Spleen (tissue), 7 donors: ENCODE measurements at regions not wholly inside any gene's neighbourhood (a gene's known extent, or its start where the extent isn't known, plus 50 kb on each side); places are given as distances from the start of the nearest gene placed in this dataset.

Experiments
- CTCF ChIP-seq, 11 experiments: fragments of 200-600 bp in 7 of 11; fragments of 450-650 bp in 4 of 11; sonication (generic) in 4 of 11; IDR thresholded peaks in 8 of 11; conservative IDR thresholded peaks in 3 of 11; 1 replicate in 7 of 11; 2 replicates in 4 of 11; pipeline versions ENCODE4 v1.4.0 to v1.8.0; 2016 to 2021; ENCODE audit warnings: antibody characterized with exemption in 11 of 11, inconsistent platforms in 4 of 11, mild to moderate bottlenecking in 1 of 11
- POLR2AphosphoS5 ChIP-seq, 3 donors: sonication (generic); formaldehyde crosslinking; IDR thresholded peaks; one replicate each; pipeline ENCODE4 v1.5.1; 2017; ENCODE audit warnings: antibody characterized with exemption in 3 of 3
- donor health status: DM: no; HTN: no; CAD: no; lungs with moderate emphysema.
- donor health status: DM: no; HTN: no; CAD: no.
- donor health status: DM: no; HTN: no; CAD: no.

GRCh38 chr16:9219813-9220212 is 128.4 kb downstream of the HAPSTR1 start:
- TF ChIP-seq POLR2AphosphoS5 (IDR thresholded peaks at IDR 0.05): no peak
- TF ChIP-seq CTCF (IDR thresholded peaks at IDR 0.05 in 8 of 11, conservative IDR thresholded peaks at IDR 0.05 in 3 of 11): no peak
